K562 (cell line): ENCODE measurements at regions not wholly inside any gene's neighbourhood (a gene's known extent, or its start where the extent isn't known, plus 50 kb on each side); places are given as distances from the start of the nearest gene placed in this dataset.

Source experiments
- ATAC-seq: fragments of 200-7000 bp; cut with Tn5 transposase; 3 replicates; pipeline ENCODE4 v1.9.1; 2020; ENCODE audit warnings: moderate library complexity
- BruUV-seq: library from RNA; stranded (reverse); fragments of 400-500 nt; replicated peaks from 2 replicates; lab custom pipeline; 2021; lab: Mats Ljungman, UMichigan
- CTCF ChIA-PET: fragments of 300-600 bp; formaldehyde crosslinking; extraction: SDS; loops from one replicate; lab custom pipeline; 2021; ENCODE audit warnings: low intra/inter-chr PET ratio; lab: Yijun Ruan, JAX
- POLR2A ChIA-PET: fragments of 300-600, 350-650 bp; sonication (Branson Sonifier 250); formaldehyde crosslinking; extraction: SDS; loops from one replicate; lab custom pipeline; 2021; ENCODE audit warnings: antibody characterized with exemption, inconsistent platforms; lab: Yijun Ruan, JAX
- DNase-seq, 4 experiments: peaks; one replicate each; pipeline versions ENCODE4 v3.0.0 to v3.0.0-alpha.2; 2011 to 2018; ENCODE audit warnings: low spot score in 3 of 4, mixed read lengths in 3 of 4; ENCODE audit errors: extremely low read depth in 1 of 4
- FAIRE-seq: peaks from 2 replicates; lab custom pipeline; 2011; peaks lifted over from hg19 to GRCh38; lab: Jason Lieb, UNC
- H2AFZ ChIP-seq: 2 replicates; pipeline ENCODE4 v1.6.0; 2011; ENCODE audit warnings: low read depth, low read length, control low read depth, inconsistent platforms
- H3K27ac ChIP-seq: fragments of 200-600 bp; 3 replicates; pipeline ENCODE4 v1.8.0; 2011; ENCODE audit warnings: low read depth, mild to moderate bottlenecking, control low read depth, inconsistent platforms, low read length, moderate library complexity, mixed read lengths; ENCODE audit errors: extremely low read depth
- H3K27me3 ChIP-seq, 2 experiments: fragments of 300-600 bp in 1 of 2; 2 replicates in 1 of 2; 3 replicates in 1 of 2; pipeline versions ENCODE4 v1.6.0 to v1.8.0; 2011; ENCODE audit warnings: inconsistent platforms in 2 of 2, low read length in 2 of 2, mild to moderate bottlenecking in 1 of 2, mixed read lengths in 1 of 2, moderate library complexity in 1 of 2; ENCODE audit not compliant: control insufficient read depth in 2 of 2, insufficient read depth in 2 of 2
- H3K36me3 ChIP-seq: fragments of 300-600 bp; 3 replicates; pipeline ENCODE4 v1.8.0; 2011; ENCODE audit warnings: mild to moderate bottlenecking, low read length, inconsistent platforms; ENCODE audit not compliant: control insufficient read depth, insufficient read depth
- H3K4me1 ChIP-seq, 2 experiments: fragments of 200-600 bp in 1 of 2; replicated peaks in 1 of 2; 2 replicates in 1 of 2; 3 replicates in 1 of 2; pipeline versions ENCODE4 v1.5.1 to v1.8.0; 2011; ENCODE audit warnings: inconsistent platforms in 2 of 2, low read length in 2 of 2, mild to moderate bottlenecking in 1 of 2, mixed read lengths in 1 of 2, moderate library complexity in 1 of 2; ENCODE audit not compliant: control insufficient read depth in 2 of 2, insufficient read depth in 2 of 2
- H3K4me2 ChIP-seq: 2 replicates; pipeline ENCODE4 v1.6.1; 2011; ENCODE audit warnings: low read length, control low read depth, inconsistent platforms, mixed read lengths; ENCODE audit not compliant: insufficient read depth
- H3K4me3 ChIP-seq: fragments of 200-600 bp; sonication (generic), shearing (Covaris generic); 2 replicates; pipeline ENCODE4 v1.5.1; 2016; ENCODE audit warnings: control low read depth, inconsistent platforms
- H3K79me2 ChIP-seq: fragments of 200-600 bp; 3 replicates; pipeline ENCODE4 v1.8.0; 2011; ENCODE audit warnings: low read length, inconsistent platforms; ENCODE audit not compliant: control insufficient read depth, insufficient read depth
- H3K9ac ChIP-seq, 2 experiments: 2 replicates each; pipeline versions ENCODE4 v1.6.0 to v1.6.1; 2011; ENCODE audit warnings: low read depth in 2 of 2, low read length in 2 of 2, control low read depth in 1 of 2, inconsistent platforms in 1 of 2, mild to moderate bottlenecking in 1 of 2, mixed read lengths in 1 of 2; ENCODE audit not compliant: insufficient read depth in 1 of 2
- H3K9me1 ChIP-seq: one replicate; pipeline ENCODE4 v1.6.0; 2011; ENCODE audit warnings: inconsistent platforms, mild to moderate bottlenecking, low read length, moderate library complexity; ENCODE audit not compliant: control insufficient read depth, insufficient read depth
- H3K9me3 ChIP-seq: replicated peaks from 2 replicates; pipeline ENCODE4 v1.5.1; 2011; ENCODE audit warnings: low read depth, low read length, inconsistent platforms; ENCODE audit not compliant: control insufficient read depth, insufficient read depth
- H4K20me1 ChIP-seq: replicated peaks from 2 replicates; pipeline ENCODE4 v1.6.1; 2011; ENCODE audit warnings: low read length, inconsistent platforms, mixed read lengths; ENCODE audit not compliant: control insufficient read depth, insufficient read depth
- CEBPB ChIP-seq: fragments of 450-650 bp; IDR thresholded peaks from 2 replicates; pipeline ENCODE4 v1.6.1; 2016; ENCODE audit warnings: missing genetic modification characterization, missing compliant biosample characterization
- CEBPG ChIP-seq, 3 experiments: fragments of 200-800 bp in 1 of 3; sonication (Bioruptor generic) in 1 of 3; sonication (generic) in 1 of 3; formaldehyde crosslinking in 1 of 3; IDR thresholded peaks in 2 of 3; conservative IDR thresholded peaks in 1 of 3; 2 replicates each; pipeline versions ENCODE4 v1.6.1 to v1.8.0; 2016 to 2022; ENCODE audit warnings: missing compliant biosample characterization in 2 of 3, missing genetic modification characterization in 2 of 3, mild to moderate bottlenecking in 1 of 3, missing genetic modification reagents in 1 of 3
- SP1 ChIP-seq: sonication (generic); formaldehyde crosslinking; IDR thresholded peaks from 2 replicates; pipeline ENCODE4 v1.8.1; 2022; ENCODE audit warnings: mild to moderate bottlenecking, missing genetic modification reagents
- TBL1XR1 ChIP-seq, 2 experiments: IDR thresholded peaks; 2 replicates each; pipeline ENCODE4 v1.6.1; 2012; ENCODE audit warnings: improper control_type of control experiment in 2 of 2, low read length in 2 of 2, mild to moderate bottlenecking in 1 of 2
- ZNF76 ChIP-seq: fragments of 250-450 bp; sonication (Bioruptor Pico); IDR thresholded peaks from 2 replicates; pipeline ENCODE4 v1.4.0; 2020; ENCODE audit warnings: mild to moderate bottlenecking, moderate library complexity, borderline replicate concordance
- WGBS: fragments of 100-300 bp; shearing (Covaris generic); methylation state at CpG from one replicate; pipeline ENCODE4 v1.1.6; 2016; ENCODE audit warnings: low coverage, mixed read lengths; ENCODE audit not compliant: insufficient coverage; ENCODE audit errors: missing lambda C conversion rate; 5-methylcytosine and 5-hydroxymethylcytosine counted together
- in situ Hi-C: fragments of 300-500 bp; cut with MboI; formaldehyde crosslinking; loops from 4 replicates; pipeline ENCODE4 v1.15.0; 2018; ENCODE audit warnings: inconsistent platforms, mixed read lengths
- intact Hi-C: fragments of 100-400 bp; cut with micrococcal nuclease; formaldehyde crosslinking; loops from 2 replicates; pipeline ENCODE4 v1.14.2; 2022
- TF ChIP-seq, protein P1 (sequence below): fragments of 450-650 bp; IDR thresholded peaks from 2 replicates; pipeline ENCODE4 v1.6.1; 2017; ENCODE audit warnings: antibody characterized with exemption

DNA sequence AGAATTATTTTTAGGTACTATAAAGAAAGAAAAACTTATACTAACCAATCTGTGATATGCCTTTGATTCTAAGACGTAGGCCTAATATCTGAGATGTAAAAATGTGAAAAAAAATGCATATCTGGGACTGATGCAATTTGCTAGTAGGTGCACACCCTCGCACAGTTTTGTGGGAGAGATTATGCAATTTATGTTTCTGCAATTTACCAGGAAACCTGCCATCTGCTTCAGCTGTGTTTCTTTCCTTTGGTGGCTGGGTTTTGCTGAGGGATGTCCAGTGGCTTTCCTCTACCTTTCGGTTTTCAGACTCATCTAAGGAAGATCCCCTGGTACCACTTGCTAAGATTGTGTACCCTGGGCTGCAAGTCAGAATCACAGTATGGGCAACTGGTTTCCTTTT is 186.9 kb downstream of the ZFP64 start:
- intact Hi-C loops (no loop called here), in situ Hi-C loops (no loop called here)
- no peaks in the 10 kb centered on the region for H4K20me1 ChIP-seq
- FAIRE-seq (no peak), DNase-seq (no peak), ATAC-seq (no peak)
- no peak overlapping the region for H3K4me2 ChIP-seq
- no peaks in the 10 kb centered on the region for H3K9me3 ChIP-seq
- 6% methylated on average over 3 of the region's 3 CpGs for WGBS
- H3K27me3 ChIP-seq: peaks cover 2 to 4% of the 10 kb centered on the region in 2 experiments; a peak in 2 of 5 replicates
- H3K27ac ChIP-seq: no peak overlapping the region
- no peaks in the 10 kb centered on the region for H3K9me1 ChIP-seq
- no peaks in the 10 kb centered on the region for H3K36me3 ChIP-seq
- ChIA-PET CTCF (no interaction called here), POLR2A (interaction anchor here (1.0 kb wide), 1 partner anchor 9 kb away, joined by 4 read pairs; no protein-coding TSS in a partner anchor)
- H3K9ac ChIP-seq: no peak overlapping the region
- H3K4me1 ChIP-seq: no peaks in the 10 kb centered on the region
- H3K4me3 ChIP-seq: no peak overlapping the region
- no peak overlapping the region for H2AFZ ChIP-seq
- TF ChIP-seq SP1 (CRISPR knock-in tag) (no peak), CEBPB (tag) (peak; percentile 25; the same call in 1 of the 2 replicates), CEBPG (CRISPR knock-in tag; IDR thresholded peaks at IDR 0.05) (no peak), CEBPG (tag; conservative IDR thresholded peaks at IDR 0.05 in 1 of 2, IDR thresholded peaks at IDR 0.05 in 1 of 2) (peak in 1 of 2 experiments; percentile 27; a peak in 1 of 4 replicates)
- BruUV-seq: no TSS peak
- no peaks in the 10 kb centered on the region for H3K79me2 ChIP-seq

DNA sequence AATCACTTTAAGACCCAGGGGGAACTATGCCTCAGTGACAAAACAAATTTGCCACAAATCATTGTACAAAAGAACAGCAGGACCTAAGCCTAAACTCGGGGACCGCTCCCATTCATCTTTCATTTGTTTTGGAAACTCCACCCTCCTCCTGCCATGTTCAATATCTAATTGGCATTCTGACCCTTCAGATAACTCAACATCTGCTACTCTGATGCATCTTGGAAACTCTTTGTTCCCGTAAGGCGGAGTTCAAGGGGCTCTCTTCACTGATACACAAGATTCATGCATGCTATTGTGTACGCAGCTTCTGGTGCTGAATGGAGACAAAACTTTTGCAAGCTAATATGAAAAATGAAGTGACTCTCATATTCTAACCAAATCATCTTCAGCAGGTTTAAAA is 187.6 kb downstream of the ZFP64 start:
- Histone ChIP-seq H3K9me3 (no peaks in the 10 kb centered on the region), H3K4me2 (no peak overlapping the region), H3K4me1 (no peaks in the 10 kb centered on the region), H3K79me2 (no peaks in the 10 kb centered on the region), H3K9ac (no peak overlapping the region), H4K20me1 (no peaks in the 10 kb centered on the region), H3K9me1 (no peaks in the 10 kb centered on the region), H3K36me3 (no peaks in the 10 kb centered on the region), H2AFZ (no peak overlapping the region), H3K27ac (no peak overlapping the region), H3K4me3 (no peak overlapping the region), H3K27me3 (peaks cover 2 to 4% of the 10 kb centered on the region in 2 experiments; a peak in 2 of 5 replicates)
- DNase-seq (no peak), FAIRE-seq (no peak), ATAC-seq (no peak)
- intact Hi-C loops (no loop called here), in situ Hi-C loops (no loop called here)
- CTCF ChIA-PET: no interaction called here
- TF ChIP-seq, protein P1, sequence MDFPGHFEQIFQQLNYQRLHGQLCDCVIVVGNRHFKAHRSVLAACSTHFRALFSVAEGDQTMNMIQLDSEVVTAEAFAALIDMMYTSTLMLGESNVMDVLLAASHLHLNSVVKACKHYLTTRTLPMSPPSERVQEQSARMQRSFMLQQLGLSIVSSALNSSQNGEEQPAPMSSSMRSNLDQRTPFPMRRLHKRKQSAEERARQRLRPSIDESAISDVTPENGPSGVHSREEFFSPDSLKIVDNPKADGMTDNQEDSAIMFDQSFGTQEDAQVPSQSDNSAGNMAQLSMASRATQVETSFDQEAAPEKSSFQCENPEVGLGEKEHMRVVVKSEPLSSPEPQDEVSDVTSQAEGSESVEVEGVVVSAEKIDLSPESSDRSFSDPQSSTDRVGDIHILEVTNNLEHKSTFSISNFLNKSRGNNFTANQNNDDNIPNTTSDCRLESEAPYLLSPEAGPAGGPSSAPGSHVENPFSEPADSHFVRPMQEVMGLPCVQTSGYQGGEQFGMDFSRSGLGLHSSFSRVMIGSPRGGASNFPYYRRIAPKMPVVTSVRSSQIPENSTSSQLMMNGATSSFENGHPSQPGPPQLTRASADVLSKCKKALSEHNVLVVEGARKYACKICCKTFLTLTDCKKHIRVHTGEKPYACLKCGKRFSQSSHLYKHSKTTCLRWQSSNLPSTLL: no peak
- TF ChIP-seq ZNF76 (CRISPR knock-in tag): no peak
- no peak for TF ChIP-seq TBL1XR1 (IDR thresholded peaks at IDR 0.05; ENCODE audit: low read length in 2 of 2)
- POLR2A ChIA-PET: interaction anchor here (1.0 kb wide), 1 partner anchor 10 kb away, joined by 4 read pairs; no protein-coding TSS in a partner anchor
- BruUV-seq: no TSS peak
- 1% methylated on average over 5 of the region's 5 CpGs for WGBS
